Esophagus squamous epithelium (tissue), 4 donors: ENCODE measurements at regions not wholly inside any gene's neighbourhood (a gene's known extent, or its start where the extent isn't known, plus 50 kb on each side); places are given as distances from the start of the nearest gene placed in this dataset.

Source experiments
- CTCF ChIP-seq, 6 experiments: fragments of 450-650 bp in 4 of 6; fragments of 200-600 bp in 2 of 6; sonication (generic) in 2 of 6; IDR thresholded peaks; one replicate each; pipeline ENCODE4 v1.5.1; 2016 to 2019; ENCODE audit warnings: antibody characterized with exemption in 6 of 6, mild to moderate bottlenecking in 4 of 6, moderate library complexity in 4 of 6
- POLR2A ChIP-seq, 4 donors: fragments of 450-650 bp; IDR thresholded peaks; one replicate each; pipeline ENCODE4 v1.6.1; 2017; ENCODE audit warnings: antibody characterized with exemption in 4 of 4, mild to moderate bottlenecking in 4 of 4, moderate library complexity in 3 of 4

GRCh38 chr2:55810622-55811020 lies 113.0 kb downstream of the EFEMP1 start:
- no peak for TF ChIP-seq CTCF (IDR thresholded peaks at IDR 0.05)
- no peak for TF ChIP-seq POLR2A (IDR thresholded peaks at IDR 0.05)
